CD14-positive monocyte (primary cell): ENCODE measurements at regions not wholly inside any gene's neighbourhood (a gene's known extent, or its start where the extent isn't known, plus 50 kb on each side); places are given as distances from the start of the nearest gene placed in this dataset.

ENCODE experiments used
- DNase-seq, 3 donors: peaks; one replicate each; pipeline ENCODE4 v3.0.0-alpha.2; 2011 to 2022
- H2AFZ ChIP-seq: 2 replicates; pipeline ENCODE4 v1.6.0; 2012; ENCODE audit warnings: mild to moderate bottlenecking, low read depth, low read length, inconsistent platforms; ENCODE audit not compliant: insufficient read depth, poor library complexity, severe bottlenecking
- H3K27ac ChIP-seq, 2 donors: 1 replicate in 1 of 2; 2 replicates in 1 of 2; pipeline ENCODE4 v1.5.1; 2012 to 2013; ENCODE audit warnings: low read length in 2 of 2, control low read depth in 1 of 2, inconsistent platforms in 1 of 2, low read depth in 1 of 2, mild to moderate bottlenecking in 1 of 2
- H3K27me3 ChIP-seq, 2 donors: one replicate each; pipeline versions ENCODE4 v1.6.0 to v1.6.1; 2011 to 2013; ENCODE audit warnings: low read length in 2 of 2; ENCODE audit not compliant: control insufficient read depth in 2 of 2, insufficient read depth in 2 of 2
- H3K36me3 ChIP-seq, 2 donors: replicated peaks in 1 of 2; 1 replicate in 1 of 2; 2 replicates in 1 of 2; pipeline versions ENCODE4 v1.5.1 to v1.6.1; 2012 to 2013; ENCODE audit warnings: low read length in 2 of 2, control low read depth in 1 of 2, inconsistent platforms in 1 of 2, mild to moderate bottlenecking in 1 of 2; ENCODE audit not compliant: insufficient read depth in 2 of 2, control insufficient read depth in 1 of 2
- H3K4me1 ChIP-seq, 2 donors: 1 replicate in 1 of 2; 2 replicates in 1 of 2; pipeline versions ENCODE4 v1.5.1 to v1.6.1; 2012 to 2013; ENCODE audit warnings: low read length in 2 of 2, control low read depth in 1 of 2, inconsistent platforms in 1 of 2, mild to moderate bottlenecking in 1 of 2, moderate library complexity in 1 of 2; ENCODE audit not compliant: insufficient read depth in 2 of 2, control insufficient read depth in 1 of 2
- H3K4me2 ChIP-seq: replicated peaks from 2 replicates; pipeline ENCODE3; 2012; ENCODE audit warnings: low read length, moderate library complexity, mild to moderate bottlenecking; ENCODE audit not compliant: poor library complexity, severe bottlenecking; ENCODE audit errors: extremely low read depth
- H3K4me3 ChIP-seq, 3 experiments: fragments of 200-600 bp in 1 of 3; sonication (generic) in 1 of 3; replicated peaks in 1 of 3; 1 replicate in 2 of 3; 2 replicates in 1 of 3; pipeline ENCODE4 v1.5.1; 2011 to 2013; ENCODE audit warnings: low read length in 3 of 3, mild to moderate bottlenecking in 3 of 3, control low read depth in 2 of 3, low read depth in 2 of 3, inconsistent platforms in 1 of 3, moderate library complexity in 1 of 3
- H3K79me2 ChIP-seq: 2 replicates; pipeline ENCODE4 v1.6.0; 2012; ENCODE audit warnings: mild to moderate bottlenecking, control low read depth, inconsistent platforms, low read length, moderate library complexity; ENCODE audit not compliant: insufficient read depth
- H3K9ac ChIP-seq: 2 replicates; pipeline ENCODE4 v1.6.0; 2017; ENCODE audit warnings: low read length, mild to moderate bottlenecking; ENCODE audit not compliant: insufficient read depth, poor library complexity, severe bottlenecking
- H3K9me3 ChIP-seq, 2 donors: replicated peaks in 1 of 2; 1 replicate in 1 of 2; 2 replicates in 1 of 2; pipeline versions ENCODE4 v1.5.1 to v1.6.1; 2012 to 2013; ENCODE audit warnings: low read length in 2 of 2, control low read depth in 1 of 2; ENCODE audit not compliant: control insufficient read depth in 1 of 2, insufficient read depth in 1 of 2
- H4K20me1 ChIP-seq: 2 replicates; pipeline ENCODE4 v1.6.0; 2012; ENCODE audit warnings: mild to moderate bottlenecking, low read length, control low read depth, moderate library complexity; ENCODE audit not compliant: insufficient read depth
- H3K27ac Mint-ChIP-seq, 7 donors: one replicate each; pipeline ENCODE4 v1.8.0; 2020; ENCODE audit warnings: mild to moderate bottlenecking in 7 of 7, mixed read lengths in 7 of 7, moderate library complexity in 6 of 7, inconsistent platforms in 2 of 7
- H3K27me3 Mint-ChIP-seq, 3 donors: one replicate each; pipeline ENCODE4 v1.8.0; 2021 to 2022; ENCODE audit warnings: low read depth in 3 of 3, mild to moderate bottlenecking in 3 of 3, mixed read lengths in 3 of 3, moderate library complexity in 3 of 3, inconsistent platforms in 1 of 3
- H3K36me3 Mint-ChIP-seq, 2 donors: one replicate each; pipeline ENCODE4 v1.8.0; 2020; ENCODE audit warnings: mixed read lengths in 2 of 2, inconsistent platforms in 1 of 2, mild to moderate bottlenecking in 1 of 2
- H3K4me1 Mint-ChIP-seq: one replicate; pipeline ENCODE4 v1.8.0; 2020; ENCODE audit warnings: mild to moderate bottlenecking, mixed read lengths
- H3K4me3 Mint-ChIP-seq, 2 donors: one replicate each; pipeline ENCODE4 v1.8.0; 2020; ENCODE audit warnings: mild to moderate bottlenecking in 2 of 2, mixed read lengths in 2 of 2, moderate library complexity in 1 of 2
- H3K9me3 Mint-ChIP-seq, 7 donors: one replicate each; pipeline ENCODE4 v1.8.0; 2020 to 2022; ENCODE audit warnings: mixed read lengths in 7 of 7, mild to moderate bottlenecking in 6 of 7, moderate library complexity in 6 of 7, inconsistent platforms in 2 of 7
- WGBS: methylation state at CpG from one replicate; pipeline ENCODE4 v1.1.5; 2013; ENCODE audit warnings: missing lambda C conversion rate; ENCODE audit not compliant: insufficient coverage; 5-methylcytosine and 5-hydroxymethylcytosine counted together
- intact Hi-C, 2 donors: fragments of 100-400 bp; cut with micrococcal nuclease; formaldehyde crosslinking; loops; one replicate each; pipeline versions ENCODE4 v1.15.0 to v1.15.1; 2023
- TF ChIP-seq, protein P1 (sequence below): fragments of 200-600 bp; IDR thresholded peaks from one replicate; pipeline ENCODE4 v1.8.0; 2022; ENCODE audit warnings: antibody characterized with exemption, mild to moderate bottlenecking

DNA sequence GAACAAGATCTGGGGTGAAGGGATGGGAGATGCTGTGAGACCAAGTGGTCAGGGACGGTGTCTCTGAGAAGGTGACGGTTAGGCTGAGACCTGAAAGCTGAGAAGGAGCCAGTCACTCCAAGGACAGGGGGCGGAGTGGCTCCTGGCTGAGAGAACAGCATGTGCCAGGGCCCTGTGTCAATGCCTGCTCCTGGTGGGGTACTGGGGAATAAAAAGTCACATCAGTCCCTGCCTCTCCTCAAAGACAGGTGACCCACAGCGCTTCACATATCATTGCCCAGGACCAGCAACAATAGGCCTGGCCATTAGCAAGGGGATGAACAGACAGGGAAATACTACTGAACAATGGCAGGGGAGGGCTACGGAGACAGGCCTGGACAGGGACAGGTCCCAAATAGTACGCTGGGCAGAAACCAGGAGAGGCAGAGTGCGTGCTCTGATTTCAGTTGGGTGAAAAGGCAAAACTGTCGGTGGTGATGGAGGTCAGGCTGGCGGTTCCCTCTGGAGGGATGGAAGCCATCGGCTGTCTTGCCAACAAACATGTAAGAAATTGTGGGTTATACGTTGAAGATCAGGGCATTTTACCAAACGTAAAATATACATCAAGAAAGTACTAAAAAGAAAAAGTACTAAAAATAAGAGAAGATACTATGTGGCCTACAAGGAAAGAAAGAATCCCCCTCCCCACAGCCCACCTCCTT lies 64.3 kb downstream of the C9orf50 start:
- H3K79me2 ChIP-seq, result no peaks in the 10 kb centered on the region
- intact Hi-C loops, result no loop called here
- no peak overlapping the region for H3K4me2 ChIP-seq
- 97% methylated on average over 5 of the region's 12 CpGs for WGBS
- Mint-ChIP-seq H3K4me1 (peaks cover 40% of the 10 kb centered on the region), H3K27ac (no peak overlapping the region), H3K27me3 (peaks cover 7 to 12% (median 11%) of the 10 kb centered on the region in 3 donors), H3K4me3 (no peak overlapping the region), H3K36me3 (peaks cover 2% of the 10 kb centered on the region in 2 donors), H3K9me3 (peaks cover 0 to 4% (median 0%) of the 10 kb centered on the region in 7 donors)
- TF ChIP-seq, protein P1, sequence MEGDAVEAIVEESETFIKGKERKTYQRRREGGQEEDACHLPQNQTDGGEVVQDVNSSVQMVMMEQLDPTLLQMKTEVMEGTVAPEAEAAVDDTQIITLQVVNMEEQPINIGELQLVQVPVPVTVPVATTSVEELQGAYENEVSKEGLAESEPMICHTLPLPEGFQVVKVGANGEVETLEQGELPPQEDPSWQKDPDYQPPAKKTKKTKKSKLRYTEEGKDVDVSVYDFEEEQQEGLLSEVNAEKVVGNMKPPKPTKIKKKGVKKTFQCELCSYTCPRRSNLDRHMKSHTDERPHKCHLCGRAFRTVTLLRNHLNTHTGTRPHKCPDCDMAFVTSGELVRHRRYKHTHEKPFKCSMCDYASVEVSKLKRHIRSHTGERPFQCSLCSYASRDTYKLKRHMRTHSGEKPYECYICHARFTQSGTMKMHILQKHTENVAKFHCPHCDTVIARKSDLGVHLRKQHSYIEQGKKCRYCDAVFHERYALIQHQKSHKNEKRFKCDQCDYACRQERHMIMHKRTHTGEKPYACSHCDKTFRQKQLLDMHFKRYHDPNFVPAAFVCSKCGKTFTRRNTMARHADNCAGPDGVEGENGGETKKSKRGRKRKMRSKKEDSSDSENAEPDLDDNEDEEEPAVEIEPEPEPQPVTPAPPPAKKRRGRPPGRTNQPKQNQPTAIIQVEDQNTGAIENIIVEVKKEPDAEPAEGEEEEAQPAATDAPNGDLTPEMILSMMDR, result no peak
- no peaks in the 10 kb centered on the region for H3K9me3 ChIP-seq
- H2AFZ ChIP-seq, result no peak overlapping the region
- peaks cover 31 to 39% of the 10 kb centered on the region in 2 donors for H3K4me1 ChIP-seq
- DNase-seq, result no peak
- no peak overlapping the region for H3K9ac ChIP-seq
- H3K4me3 ChIP-seq, result no peak overlapping the region
- no peaks in the 10 kb centered on the region for H4K20me1 ChIP-seq
- H3K27ac ChIP-seq, result no peak overlapping the region
- H3K27me3 ChIP-seq, result peaks cover 0 to under 1% of the 10 kb centered on the region in 2 donors
- no peaks in the 10 kb centered on the region for H3K36me3 ChIP-seq

DNA sequence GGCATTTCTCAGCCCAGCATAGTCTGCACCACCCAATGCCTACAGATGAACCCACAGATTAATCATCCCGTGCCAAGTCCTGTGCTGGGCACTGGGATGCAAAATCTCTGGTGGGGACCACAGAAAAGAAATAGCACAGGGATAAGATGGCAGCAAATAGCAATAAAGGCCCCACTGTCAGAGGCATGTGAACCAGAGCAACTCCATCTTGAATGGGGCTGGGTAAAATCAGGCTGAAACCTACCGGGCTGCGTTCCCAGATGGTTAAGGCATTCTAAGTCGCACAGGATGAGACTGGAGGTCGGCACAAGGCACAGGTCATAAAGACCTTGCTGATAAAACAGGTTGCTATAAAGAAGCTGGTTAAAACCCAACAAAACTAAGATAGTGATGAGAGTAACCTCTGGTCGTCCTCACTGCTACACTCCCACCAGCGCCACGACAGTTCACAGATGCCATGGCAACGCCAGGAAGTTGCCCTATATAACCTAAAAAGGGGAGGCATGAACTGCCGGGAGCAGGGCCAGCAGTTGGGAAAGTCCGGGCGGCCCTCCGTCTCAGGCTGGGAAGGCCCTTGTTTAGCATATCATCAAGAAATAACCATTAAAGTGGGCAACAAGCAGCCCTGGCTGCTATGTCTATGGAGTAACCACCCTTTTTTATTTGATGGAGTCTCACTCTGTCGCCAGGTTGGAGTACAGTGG lies 65.2 kb downstream of the C9orf50 start:
- H3K36me3 Mint-ChIP-seq, result peaks cover 0 to under 1% of the 10 kb centered on the region in 2 donors
- no peak overlapping the region for H3K4me3 Mint-ChIP-seq
- no peaks in the 10 kb centered on the region for H3K79me2 ChIP-seq
- H3K4me2 ChIP-seq, result no peak overlapping the region
- TF ChIP-seq, protein P1, result no peak
- peak overlapping the region in 2 of 7 donors; percentile 49 to 77 for H3K27ac Mint-ChIP-seq
- no peak overlapping the region for H3K27ac ChIP-seq
- H3K9me3 Mint-ChIP-seq, result peaks cover 0 to 4% (median 0%) of the 10 kb centered on the region in 7 donors
- H3K9me3 ChIP-seq, result no peaks in the 10 kb centered on the region
- intact Hi-C loops, result no loop called here
- H3K4me3 ChIP-seq, result no peak overlapping the region
- H3K4me1 ChIP-seq, result peaks cover 31 to 40% of the 10 kb centered on the region in 2 donors
- no peaks in the 10 kb centered on the region for H3K36me3 ChIP-seq
- DNase-seq, result no peak
- 88% methylated on average over 5 of the region's 14 CpGs for WGBS
- H4K20me1 ChIP-seq, result no peaks in the 10 kb centered on the region
- H3K4me1 Mint-ChIP-seq, result peaks cover 36% of the 10 kb centered on the region
- H3K9ac ChIP-seq, result no peak overlapping the region
- H2AFZ ChIP-seq, result no peak overlapping the region
- H3K27me3 ChIP-seq, result peaks cover 2 to 10% of the 10 kb centered on the region in 2 donors
- H3K27me3 Mint-ChIP-seq, result peaks cover 14 to 18% (median 15%) of the 10 kb centered on the region in 3 donors
